GM12872 (cell line): ENCODE measurements at regions not wholly inside any gene's neighbourhood (a gene's known extent, or its start where the extent isn't known, plus 50 kb on each side); places are given as distances from the start of the nearest gene placed in this dataset.

Experiments used
- CTCF ChIP-seq: IDR thresholded peaks from 3 replicates; pipeline ENCODE4 v1.5.1; 2011; ENCODE audit warnings: low read depth, mild to moderate bottlenecking, low read length, moderate library complexity; ENCODE audit not compliant: insufficient read depth

GRCh38 chr6:21392177-21392576 is 201.4 kb upstream of the SOX4 start:
- TF ChIP-seq CTCF, result no peak

GRCh38 chr6:21393441-21394165 is 199.9 kb upstream of the SOX4 start:
- TF ChIP-seq CTCF, result no peak

GRCh38 chr6:21395121-21395520 is 198.4 kb upstream of the SOX4 start:
- TF ChIP-seq CTCF, result no peak

- TF ChIP-seq CTCF, result no peak
Measured at GRCh38 chr6:21396313-21396712, 197.2 kb upstream of the SOX4 start.

- TF ChIP-seq CTCF, result no peak
Measured at GRCh38 chr6:21398741-21399325, 194.7 kb upstream of the SOX4 start.

- TF ChIP-seq CTCF, result no peak
Measured at GRCh38 chr6:21402368-21402767, 191.2 kb upstream of the SOX4 start.

GRCh38 chr6:21404577-21404976 is 189.0 kb upstream of the SOX4 start:
- no peak for TF ChIP-seq CTCF
